HG02763 (cell line): ENCODE measurements at regions not wholly inside any gene's neighbourhood (a gene's known extent, or its start where the extent isn't known, plus 50 kb on each side); places are given as distances from the start of the nearest gene placed in this dataset.
"Not testable (repeated sequence)": the region's sequence is repeated elsewhere in the genome, so short reads cannot be mapped to it uniquely, and the experiment has no call there.

Experiments used
- ATAC-seq: cut with Tn5 transposase; IDR thresholded peaks from one replicate; pipeline ENCODE4 v1.9.1; 2021; ENCODE audit warnings: mild to moderate bottlenecking, moderate library complexity; ENCODE audit not compliant: unreplicated experiment

DNA sequence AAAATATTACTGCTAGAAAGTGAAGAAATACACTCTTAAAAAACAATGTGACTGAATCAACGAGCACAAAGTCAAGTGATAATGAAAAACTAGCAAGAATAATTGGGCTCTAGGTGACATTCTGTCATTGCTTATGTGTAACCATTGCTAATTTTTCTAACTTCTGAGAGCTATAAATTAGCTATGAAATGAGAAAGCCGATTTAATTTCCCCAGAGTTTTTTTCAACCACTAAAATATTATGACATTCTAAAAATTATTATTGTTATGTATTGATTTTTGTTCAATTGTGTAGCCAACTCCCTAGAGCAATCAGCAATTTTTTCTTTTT lies 458.6 kb upstream of the ATXN8OS start:
- ATAC-seq = no peak

DNA sequence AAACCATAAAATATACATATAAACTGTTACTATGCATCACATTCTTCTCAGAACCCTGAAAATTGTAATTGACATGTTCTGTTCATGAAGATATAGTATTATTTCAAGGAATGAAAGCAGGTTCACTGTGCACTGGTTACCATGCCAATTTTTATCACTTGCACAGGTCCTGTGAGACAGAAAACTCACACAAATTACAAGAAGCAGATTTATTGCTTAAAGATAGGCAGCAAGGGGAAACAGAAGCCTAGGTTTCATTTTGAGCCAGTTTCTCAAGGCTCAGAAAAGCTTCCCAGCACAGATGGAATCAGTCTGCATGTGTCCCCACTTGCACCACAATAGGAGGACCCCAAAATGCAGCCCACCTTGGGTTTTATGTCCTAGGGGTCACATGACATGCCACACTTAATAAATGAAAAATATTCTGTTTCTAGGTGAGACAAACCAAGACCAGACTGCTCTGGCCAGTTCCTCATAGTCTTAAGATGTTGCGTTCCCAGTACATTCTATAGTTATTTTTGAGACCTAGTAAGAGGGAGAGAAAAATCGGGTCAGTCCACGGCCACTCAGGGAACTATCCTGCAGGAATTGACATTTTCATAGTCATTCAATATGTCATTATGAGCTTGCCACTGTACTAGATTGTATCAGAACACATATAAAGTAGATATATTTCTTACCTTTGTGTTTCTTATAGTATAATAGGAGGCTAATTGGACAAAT lies 459.1 kb upstream of the ATXN8OS start:
- ATAC-seq = no peak

DNA sequence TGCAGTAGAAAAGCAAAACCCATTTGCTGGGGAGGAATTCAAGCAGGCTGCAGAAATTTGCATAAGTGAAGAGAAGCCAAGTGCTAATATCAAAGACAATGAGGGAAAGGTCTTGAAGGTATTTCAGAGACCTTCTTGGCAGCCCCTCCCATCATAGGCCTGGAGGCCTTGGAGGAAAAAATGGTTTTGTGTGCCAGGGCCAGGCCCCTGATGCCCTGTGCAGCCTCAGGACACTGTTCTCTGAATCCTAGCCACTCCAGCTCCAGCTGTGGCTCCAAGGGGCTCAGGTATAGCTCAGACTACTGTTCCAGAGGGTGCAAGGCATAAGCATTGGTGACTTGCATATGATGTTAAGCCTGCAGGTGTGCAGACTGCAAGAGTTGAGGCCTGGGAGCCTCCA lies 463.2 kb upstream of the ATXN8OS start:
- ATAC-seq = no peak

DNA sequence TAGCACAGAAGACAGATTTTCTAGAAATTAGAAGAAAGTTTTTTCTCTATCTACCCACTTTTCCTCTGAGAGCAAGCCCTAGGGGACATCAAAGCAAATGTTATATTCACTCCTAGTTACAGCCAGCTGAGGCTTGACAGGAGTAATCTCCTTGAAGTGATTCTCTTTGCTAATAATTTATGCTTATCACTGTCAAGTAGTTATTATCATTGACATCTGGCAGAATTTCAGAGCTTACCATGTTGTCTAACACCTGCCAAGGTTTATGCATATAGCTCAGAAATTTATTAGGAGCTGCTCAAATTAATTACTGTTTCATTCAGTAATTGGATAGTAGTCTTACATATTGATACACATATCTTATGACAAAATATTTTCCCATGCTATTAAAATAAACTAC lies 465.9 kb upstream of the ATXN8OS start:
- ATAC-seq = no peak

DNA sequence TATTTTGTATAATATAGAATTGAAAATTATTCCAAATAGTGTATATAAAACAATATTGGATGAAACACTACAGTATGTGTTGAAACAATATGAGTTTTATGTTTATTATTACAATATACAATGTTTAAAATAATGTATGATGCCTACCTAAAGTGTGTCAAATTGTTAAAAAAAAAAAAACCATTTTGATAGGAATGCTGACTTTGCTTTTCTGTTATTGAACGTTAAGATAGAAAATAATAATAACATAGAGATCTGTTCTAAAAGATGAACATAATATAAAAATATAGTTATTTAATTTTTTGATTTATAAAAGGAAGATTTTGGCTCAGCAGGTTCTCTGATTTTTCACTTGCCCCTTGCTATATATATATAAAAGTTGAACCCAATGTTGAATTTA lies 474.6 kb upstream of the ATXN8OS start:
- no peak for ATAC-seq

DNA sequence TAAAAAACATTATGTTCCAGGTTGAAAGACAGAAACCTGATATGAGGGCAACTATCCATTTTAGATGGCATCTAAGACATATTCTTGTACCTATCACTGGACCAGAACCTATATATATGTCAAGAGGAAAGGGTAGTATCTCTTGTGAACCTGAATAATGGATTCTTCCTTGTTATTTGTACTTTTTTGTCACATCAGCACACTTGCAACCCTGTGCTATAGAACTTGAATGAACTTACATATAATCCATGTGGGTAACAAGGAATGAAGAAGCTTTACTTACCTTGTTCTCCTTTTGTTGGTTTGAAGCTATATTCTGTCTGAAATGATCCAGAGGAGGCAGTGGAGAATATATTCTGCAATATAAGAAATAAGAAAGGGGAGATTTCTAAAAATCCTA lies 483.7 kb upstream of the ATXN8OS start:
- no peak for ATAC-seq

DNA sequence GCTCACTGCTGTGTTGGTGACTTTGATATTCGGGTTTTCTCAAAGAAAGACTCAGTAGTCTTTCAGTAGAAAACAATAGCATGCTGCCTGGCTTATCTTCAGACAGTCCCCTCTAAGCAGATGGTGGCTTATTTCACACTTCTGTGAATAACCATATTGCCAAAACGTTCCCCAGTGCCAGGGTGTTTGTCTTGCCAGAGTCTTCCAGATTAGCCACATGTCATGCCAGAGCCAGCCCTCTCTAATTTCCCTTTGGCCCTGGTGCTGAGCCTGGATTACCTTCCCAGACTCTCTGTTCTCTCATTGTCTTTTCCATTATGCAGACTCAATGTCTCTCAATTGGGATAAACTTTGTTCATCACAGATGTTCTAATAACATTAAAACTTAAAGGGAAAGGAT lies 488.0 kb upstream of the ATXN8OS start:
- ATAC-seq = no peak

DNA sequence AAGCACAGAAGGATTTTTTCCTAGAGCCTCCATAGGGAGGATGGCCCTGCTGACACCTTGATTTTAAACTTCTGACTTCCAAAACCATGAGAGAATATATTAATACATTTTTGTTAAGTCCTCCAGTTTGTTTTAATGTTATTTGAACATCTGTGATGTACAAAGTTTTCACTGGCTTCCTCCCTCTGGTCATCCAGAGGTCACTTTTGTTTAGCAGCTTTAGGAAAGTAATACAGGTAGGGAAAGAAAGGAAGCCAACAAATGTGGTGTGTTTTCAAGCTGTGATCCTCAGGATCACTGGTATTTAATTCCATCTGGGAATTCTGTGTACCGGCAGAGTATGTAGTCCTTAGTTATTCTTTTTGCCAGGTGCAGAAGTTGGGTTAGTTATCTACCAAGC lies 488.8 kb upstream of the ATXN8OS start:
- no peak for ATAC-seq

DNA sequence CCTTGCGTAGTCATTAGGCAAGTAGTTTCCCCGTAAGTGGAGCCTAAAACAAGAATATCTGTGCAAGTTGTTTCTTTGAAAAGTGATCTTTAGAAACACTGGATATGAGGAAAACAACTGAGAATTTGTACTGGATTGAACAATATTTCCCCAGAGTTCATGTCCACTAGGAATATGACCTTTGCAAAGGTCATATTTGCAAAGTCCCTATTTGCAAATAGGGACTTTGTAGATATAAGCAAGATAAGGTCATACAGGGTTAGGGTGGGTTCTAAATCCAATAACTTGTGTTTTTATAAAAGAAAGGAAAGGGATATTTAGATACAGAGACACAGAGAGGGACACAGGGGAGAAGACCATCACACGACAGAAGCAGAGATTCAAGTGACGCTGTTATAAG lies 489.2 kb upstream of the ATXN8OS start:
- ATAC-seq = no peak

DNA sequence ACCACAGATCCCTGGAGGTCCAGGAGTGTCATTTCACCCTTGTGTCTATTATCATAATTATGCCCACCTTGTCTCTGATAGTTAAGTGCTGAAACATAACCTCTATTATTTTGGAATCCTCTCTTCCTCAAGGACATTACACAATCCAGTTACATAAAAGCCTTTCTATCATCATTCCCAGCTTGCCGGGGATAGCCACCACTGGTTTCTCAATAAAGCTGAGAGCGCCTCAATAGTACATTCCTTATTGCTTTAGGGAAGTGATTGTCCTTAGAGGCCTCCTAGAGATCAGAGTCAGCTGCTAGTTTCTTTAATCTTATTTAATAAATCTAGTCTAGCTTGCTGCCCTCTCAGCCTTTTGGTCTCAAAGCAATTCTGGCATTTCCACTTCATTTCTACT lies 490.0 kb upstream of the ATXN8OS start:
- ATAC-seq = no peak

DNA sequence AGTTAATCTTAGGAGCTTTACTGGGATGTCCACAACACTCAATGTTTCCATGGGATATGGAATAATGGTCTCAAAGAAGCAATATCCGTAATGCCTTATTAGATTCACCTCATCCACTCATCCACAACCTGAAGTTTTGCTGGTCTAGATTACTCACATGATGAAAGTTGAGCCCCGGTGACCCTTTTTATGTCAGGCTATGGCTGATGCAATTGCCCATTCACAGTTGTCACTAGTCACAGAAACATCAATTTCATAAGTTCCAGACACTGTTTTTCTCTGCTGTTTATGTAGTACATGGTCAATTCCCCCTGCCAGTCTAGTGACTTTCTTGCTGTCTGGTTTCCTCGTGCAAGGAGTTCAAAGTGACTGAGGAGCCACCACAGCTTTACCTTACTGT lies 491.2 kb upstream of the ATXN8OS start:
- ATAC-seq = no peak

DNA sequence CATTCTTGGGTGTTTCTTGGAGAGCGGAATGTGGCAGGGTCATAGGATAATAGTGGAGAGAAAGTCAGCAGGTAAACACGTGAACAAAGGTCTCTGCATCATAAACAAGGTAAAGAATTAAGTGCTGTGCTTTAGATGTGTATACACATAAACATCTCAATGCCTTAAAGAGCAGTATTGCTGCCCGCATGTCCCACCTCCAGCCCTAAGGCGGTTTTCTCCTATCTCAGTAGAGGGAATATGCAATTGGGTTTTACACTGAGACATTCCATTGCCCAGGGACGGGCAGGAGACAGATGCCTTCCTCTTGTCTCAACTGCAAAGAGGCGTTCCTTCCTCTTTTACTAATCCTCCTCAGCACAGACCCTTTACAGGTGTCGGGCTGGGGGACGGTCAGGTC lies 492.6 kb upstream of the ATXN8OS start:
- ATAC-seq = not testable (repeated sequence)

DNA sequence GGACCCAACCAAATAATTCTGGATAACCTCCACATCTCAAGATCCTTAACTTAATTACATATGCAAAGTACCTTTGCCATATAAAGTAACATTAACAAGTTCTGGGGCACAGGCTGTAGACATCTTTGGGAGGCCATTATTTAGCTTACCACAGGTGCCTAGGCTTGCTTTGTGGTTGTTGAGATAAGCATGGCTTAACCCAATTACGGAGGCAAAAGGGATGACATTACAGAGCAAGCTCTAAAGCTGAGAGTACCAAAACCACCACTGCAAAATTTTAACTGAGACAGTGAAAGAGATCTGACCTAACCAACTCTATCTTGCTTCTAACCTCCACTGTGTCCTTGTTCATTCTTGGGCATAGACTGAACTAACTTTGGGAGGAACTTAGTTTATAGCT lies 502.9 kb upstream of the ATXN8OS start:
- ATAC-seq = no peak

DNA sequence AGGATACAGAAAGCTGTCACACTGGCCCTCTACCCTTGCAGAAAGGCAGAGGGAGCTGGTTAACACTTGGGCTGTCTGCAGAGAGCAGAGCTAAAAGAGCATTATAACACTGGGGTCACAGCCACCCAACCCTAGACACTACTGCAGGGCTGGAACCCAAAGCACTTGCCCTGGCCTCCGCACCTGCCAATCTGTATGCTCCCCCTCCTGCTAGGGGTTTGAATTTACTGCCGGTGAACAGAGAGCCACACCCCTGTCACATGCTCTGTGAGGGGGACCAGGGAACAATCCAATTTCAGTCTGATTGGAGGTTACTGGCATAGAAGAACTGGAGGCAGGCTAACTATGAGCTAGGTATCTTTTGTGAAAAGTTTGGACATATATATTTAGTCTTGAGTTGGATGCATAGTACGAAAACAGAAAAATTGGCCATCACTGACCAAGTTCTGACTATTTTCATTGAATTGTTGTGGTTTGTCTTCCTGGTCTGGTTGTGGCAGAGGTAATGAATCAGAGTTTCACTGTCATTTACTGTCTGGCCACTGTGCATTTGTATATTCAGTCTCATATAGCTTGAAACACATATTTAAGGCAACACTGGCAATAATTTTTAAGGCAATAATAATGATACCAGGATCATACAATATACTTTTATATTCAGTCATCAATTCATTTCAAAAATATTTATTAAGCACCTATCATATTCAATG lies 504.3 kb upstream of the ATXN8OS start:
- no peak for ATAC-seq

DNA sequence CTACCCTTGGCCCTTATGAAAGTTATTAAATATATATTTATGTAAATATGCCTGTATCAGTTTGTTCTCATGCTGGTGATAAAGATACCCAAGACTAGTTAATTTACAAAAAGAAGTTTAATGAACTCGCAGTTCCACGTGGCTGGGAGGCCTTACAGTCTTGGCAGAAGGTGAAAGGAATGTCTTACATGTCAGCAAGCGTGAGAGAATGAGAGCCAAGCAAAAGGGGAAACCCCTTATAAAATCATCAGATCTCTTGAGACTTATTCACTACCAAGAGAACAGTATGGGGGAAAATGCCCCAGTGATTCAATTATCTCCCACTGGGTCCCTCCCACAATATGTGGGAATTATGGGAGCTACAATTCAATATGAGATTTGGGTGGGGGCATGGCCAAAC lies 506.0 kb upstream of the ATXN8OS start:
- no peak for ATAC-seq

DNA sequence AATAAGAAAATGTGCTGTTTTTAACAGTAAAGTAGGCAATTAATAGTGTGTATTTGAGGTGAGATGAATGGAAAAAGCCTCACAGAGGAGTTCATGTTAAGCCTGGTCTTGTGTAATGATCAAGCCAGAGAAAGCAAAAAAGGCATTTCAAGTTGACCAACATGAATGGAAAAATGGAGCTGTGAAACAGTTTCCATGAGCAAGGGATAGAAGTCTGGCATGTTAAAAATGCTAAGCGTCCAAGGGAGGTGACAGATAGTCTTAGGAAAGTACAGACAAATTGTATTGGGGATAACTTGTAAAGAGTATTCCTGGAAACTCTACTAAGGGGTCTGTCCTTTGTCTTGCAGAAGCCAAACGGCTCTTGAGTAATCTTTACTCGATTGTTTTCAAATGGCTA lies 506.8 kb upstream of the ATXN8OS start:
- ATAC-seq = no peak

DNA sequence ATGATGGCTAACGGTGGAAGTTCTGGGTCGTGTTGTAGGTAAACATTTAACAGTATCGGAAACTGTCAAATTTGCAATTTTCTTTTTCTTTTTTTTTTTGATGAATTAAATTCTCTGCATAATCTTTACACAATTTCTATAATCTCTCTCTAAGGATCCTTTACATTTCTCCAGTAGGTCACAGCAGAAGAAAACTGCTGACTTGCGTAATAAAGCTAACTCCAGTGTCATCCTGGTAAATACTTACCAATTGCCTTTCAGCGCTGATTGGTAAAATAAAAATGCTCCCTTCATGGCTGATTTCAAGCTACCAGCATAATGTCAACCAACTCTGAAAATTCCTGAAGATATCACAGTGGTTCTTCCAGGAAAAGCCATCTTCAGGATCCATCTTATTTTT lies 510.5 kb upstream of the ATXN8OS start:
- ATAC-seq = no peak

DNA sequence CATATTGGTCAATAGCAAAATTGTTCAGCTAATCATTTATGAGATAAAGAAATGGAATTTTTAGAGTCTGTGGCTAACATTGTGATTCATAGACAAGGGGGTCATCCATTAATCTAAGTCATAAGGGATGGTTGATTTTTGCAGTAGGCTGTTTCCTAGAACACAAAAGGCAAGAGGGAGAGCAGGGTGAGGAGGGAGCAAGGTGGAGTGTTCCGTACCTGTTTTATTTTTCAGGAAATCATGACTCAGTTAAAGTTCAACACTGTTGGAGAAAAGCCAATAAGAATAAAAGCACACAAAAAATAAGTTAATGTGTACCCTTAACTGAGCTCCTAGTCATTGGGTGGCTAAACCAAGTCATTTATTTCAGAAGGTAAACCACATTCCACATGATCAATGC lies 512.4 kb upstream of the ATXN8OS start:
- no peak for ATAC-seq

DNA sequence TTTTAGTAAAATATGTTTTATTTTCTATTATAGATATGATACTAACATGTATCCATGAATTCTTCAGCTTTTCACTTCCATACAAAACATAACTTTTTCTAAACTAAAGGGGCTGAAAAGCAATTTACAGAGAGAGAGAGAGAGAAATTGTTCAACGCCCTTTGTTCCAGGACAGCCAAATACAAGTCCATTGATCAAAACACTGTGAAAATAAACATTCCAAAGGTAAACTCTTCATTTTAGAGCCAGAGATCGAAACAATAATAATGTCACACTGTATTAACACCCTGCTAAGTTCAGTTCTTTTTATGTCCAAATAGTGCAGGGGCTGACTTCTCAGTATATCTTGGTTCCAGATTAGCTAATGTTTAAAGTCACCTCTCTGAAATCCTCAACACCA lies 516.2 kb upstream of the ATXN8OS start:
- no peak for ATAC-seq

DNA sequence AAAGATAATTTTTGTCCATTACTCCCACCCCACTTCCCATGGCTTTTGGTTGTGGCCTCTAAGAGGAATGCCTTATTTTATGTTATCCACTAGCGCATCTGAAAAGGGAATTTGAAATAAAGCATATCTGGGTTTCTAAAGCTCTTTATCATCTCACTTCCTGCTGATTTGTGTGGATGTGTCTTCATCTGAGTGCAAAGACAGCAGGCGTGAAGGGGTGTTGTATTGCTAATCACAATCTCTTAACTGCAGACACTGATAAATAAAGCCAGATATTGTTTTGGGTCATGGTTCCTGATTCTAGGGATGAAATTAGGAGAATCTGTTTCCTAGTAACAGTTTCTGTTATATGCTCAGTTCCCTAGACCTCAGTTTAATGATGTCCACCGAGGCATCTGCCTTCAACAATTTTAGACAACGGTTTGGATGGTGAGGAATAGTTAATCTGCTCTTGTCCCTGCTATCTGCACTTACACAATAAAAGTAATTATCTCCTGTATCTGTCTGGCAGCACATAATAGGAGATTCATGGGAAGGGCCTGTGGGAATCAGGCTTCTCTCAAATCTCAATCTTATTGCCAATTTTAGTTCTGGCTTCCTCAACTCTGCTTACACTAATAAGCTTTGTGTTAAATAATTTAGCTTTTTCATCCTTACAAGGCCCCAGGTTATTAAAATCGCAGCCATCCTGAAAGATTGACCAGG lies 517.9 kb upstream of the ATXN8OS start:
- ATAC-seq = no peak

DNA sequence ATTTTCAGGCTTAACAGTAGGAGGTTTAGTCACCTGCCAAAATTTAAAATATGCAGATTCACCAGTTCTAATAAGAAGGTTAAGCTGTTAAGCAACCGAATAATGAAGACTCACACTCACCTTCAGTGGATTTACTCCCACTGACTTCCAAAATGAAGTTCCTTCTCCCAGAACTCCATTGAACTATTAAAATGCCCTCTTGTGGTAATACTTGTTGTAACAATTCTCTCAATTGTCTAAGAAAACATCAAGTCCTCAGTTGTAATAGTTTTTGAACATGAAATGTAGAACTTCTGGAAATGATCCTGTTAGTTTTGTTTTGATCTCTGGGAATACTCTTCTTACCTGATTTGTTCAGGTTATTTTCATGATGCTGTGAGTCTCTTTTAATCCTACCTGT lies 522.0 kb upstream of the ATXN8OS start:
- no peak for ATAC-seq

DNA sequence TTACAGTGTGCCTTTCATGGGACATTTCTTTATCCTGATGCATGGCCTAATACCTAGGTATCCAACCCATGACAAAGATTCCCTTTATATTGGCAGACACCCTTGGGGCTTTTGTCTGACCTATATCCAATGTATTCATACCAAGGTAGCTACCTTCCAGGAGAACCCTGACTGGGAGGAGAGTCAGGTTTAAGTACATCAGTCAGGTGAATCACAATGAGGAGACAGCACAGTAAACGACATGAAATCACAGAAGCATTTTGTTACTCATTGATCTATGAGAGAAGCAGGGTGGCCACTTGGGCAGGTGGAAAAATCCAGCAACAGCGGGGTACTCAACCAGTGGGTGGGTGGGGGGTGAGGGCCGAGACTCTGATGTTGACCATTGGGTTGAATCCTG lies 527.4 kb upstream of the ATXN8OS start:
- ATAC-seq = no peak
